Fibroblast of lung (primary cell): ENCODE measurements at regions not wholly inside any gene's neighbourhood (a gene's known extent, or its start where the extent isn't known, plus 50 kb on each side); places are given as distances from the start of the nearest gene placed in this dataset.

ENCODE experiments used
- CTCF ChIP-seq, 2 donors: IDR thresholded peaks in 1 of 2; conservative IDR thresholded peaks in 1 of 2; 1 replicate in 1 of 2; 2 replicates in 1 of 2; pipeline ENCODE4 v1.5.1; 2011 to 2012; ENCODE audit warnings: low read length in 2 of 2, control low read depth in 1 of 2, inconsistent platforms in 1 of 2, low read depth in 1 of 2, mild to moderate bottlenecking in 1 of 2
- EZH2 ChIP-seq: IDR thresholded peaks from 2 replicates; pipeline ENCODE4 v1.5.1; 2012; ENCODE audit warnings: low read length, control low read depth, mild to moderate bottlenecking; ENCODE audit errors: missing control alignments

- no peak for TF ChIP-seq CTCF (conservative IDR thresholded peaks at IDR 0.05 in 1 of 2, IDR thresholded peaks at IDR 0.05 in 1 of 2; ENCODE audit: low read depth in 1 of 2, low read length in 2 of 2)
- TF ChIP-seq EZH2, result no peak
Measured at GRCh38 chrX:2600564-2600963, 90.5 kb upstream of the CD99 start.
